Right cardiac atrium (tissue), 5 donors: ENCODE measurements at regions not wholly inside any gene's neighbourhood (a gene's known extent, or its start where the extent isn't known, plus 50 kb on each side); places are given as distances from the start of the nearest gene placed in this dataset.
"Not testable (repeated sequence)": the region's sequence is repeated elsewhere in the genome, so short reads cannot be mapped to it uniquely, and the experiment has no call there.

Experiments
- ATAC-seq, 2 donors: fragments of 200-7000 bp; cut with Tn5 transposase; one replicate each; pipeline versions ENCODE4 v1.8.0 to v1.9.1; 2020; ENCODE audit warnings: moderate library complexity in 2 of 2, mild to moderate bottlenecking in 1 of 2
- DNase-seq, 3 donors: peaks; one replicate each; pipeline ENCODE4 v3.0.0-alpha.2; 2020
- H3K27ac ChIP-seq: one replicate; pipeline ENCODE4 v1.5.1; 2013; ENCODE audit warnings: mild to moderate bottlenecking, low read length, control low read depth, moderate library complexity
- H3K27me3 ChIP-seq: one replicate; pipeline ENCODE4 v1.6.1; 2013; ENCODE audit not compliant: control insufficient read depth, insufficient read depth
- H3K4me1 ChIP-seq: one replicate; pipeline ENCODE4 v1.6.1; 2013; ENCODE audit warnings: low read length; ENCODE audit not compliant: control insufficient read depth, insufficient read depth
- H3K4me3 ChIP-seq: one replicate; pipeline ENCODE4 v1.5.1; 2013; ENCODE audit warnings: low read length, control low read depth
- H3K9me3 ChIP-seq: one replicate; pipeline ENCODE4 v1.6.1; 2013; ENCODE audit warnings: low read length; ENCODE audit not compliant: control insufficient read depth
- WGBS: extraction: QIAGEN DNeasy Blood & Tissue Kit; methylation state at CpG from one replicate; pipeline ENCODE4 v1.1.7; 2013; 5-methylcytosine and 5-hydroxymethylcytosine counted together
- intact Hi-C, 4 donors: fragments of 100-400 bp; cut with DNase I; formaldehyde crosslinking; loops; one replicate each; pipeline versions ENCODE4 v1.11.0 to v1.14.0; 2022 to 2023
- donor health status: healthy with polysubstance abuse.
- donor health status: DM: no; HTN: yes; CAD: no.
- donor health status: DM: no; HTN: no; CAD: no.
- donor health status: DM: no; HTN: yes; CAD: no; lungs with severe emphysema.
- donor health status: DM: yes; HTN: yes; CAD: no.

DNA sequence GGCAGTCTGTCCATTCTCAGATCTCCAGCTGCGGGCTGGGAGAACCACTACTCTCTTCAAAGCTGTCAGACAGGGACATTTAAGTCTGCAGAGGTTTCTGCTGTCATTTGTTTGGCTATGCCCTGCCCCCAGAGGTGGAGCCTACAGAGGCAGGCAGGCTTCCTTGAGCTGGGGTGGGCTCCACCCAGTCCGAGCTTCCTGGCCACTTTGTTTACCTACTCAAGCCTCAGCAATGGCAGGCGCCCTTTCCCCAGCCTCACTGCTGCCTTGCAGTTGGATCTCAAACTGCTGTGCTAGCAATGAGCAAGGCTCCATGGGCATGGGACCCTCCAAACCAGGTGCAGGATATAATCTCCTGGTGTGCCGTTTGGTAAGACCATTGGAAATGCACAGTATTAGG is 1154.5 kb upstream of the ACO1 start:
- intact Hi-C loops, H3K27me3 ChIP-seq, H3K4me1 ChIP-seq, H3K9me3 ChIP-seq, H3K27ac ChIP-seq, ATAC-seq, H3K4me3 ChIP-seq: not testable (repeated sequence)
- DNase-seq, result peak in 1 of 3 donors; percentile 5
- WGBS, result 80% methylated on average over 4 of the region's 4 CpGs

DNA sequence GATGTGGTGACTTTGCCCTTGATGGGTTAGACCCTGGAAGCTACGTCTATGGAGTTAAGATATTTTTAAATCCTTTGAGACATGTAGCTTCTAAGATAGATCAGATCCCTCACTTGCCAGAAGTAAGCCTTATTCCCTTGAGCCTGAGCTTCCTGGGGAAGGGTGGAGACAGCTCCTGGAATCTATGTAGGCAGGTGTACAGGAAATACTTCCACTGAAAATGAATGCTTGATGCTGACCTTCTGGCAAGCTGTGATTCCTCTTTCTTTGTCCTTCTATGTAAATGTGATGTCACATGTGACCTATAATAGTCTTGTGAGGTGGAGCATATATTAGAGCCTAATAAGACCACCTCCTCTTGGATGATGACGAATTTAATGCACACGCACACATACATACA is 1152.0 kb upstream of the ACO1 start:
- intact Hi-C loops, result no loop called here
- 67% methylated on average over 3 of the region's 3 CpGs for WGBS
- ATAC-seq, result no peak
- no peak for DNase-seq
- no peak overlapping the region for H3K4me3 ChIP-seq
- H3K27me3 ChIP-seq, result no peaks in the 10 kb centered on the region
- no peaks in the 10 kb centered on the region for H3K9me3 ChIP-seq
- no peak overlapping the region for H3K27ac ChIP-seq
- no peaks in the 10 kb centered on the region for H3K4me1 ChIP-seq

DNA sequence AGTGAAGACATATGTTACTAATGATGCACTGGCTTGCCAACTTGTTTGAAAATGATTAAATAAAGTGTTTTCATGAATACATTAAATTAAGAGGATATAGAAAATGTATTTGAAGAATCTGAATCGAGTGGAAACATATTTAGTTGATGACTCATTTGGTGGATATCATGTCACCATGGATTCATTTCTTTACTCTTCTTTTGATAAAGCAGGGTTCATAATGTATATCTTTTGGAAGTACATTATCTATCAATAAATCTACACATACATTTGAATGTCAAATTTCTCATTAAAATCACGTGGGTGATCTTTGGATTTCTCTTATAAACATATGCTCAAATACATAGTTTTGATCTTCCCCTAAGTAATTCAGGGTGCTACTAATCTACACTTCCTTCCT is 1148.1 kb upstream of the ACO1 start:
- Histone ChIP-seq H3K27ac (no peak overlapping the region), H3K4me1 (no peaks in the 10 kb centered on the region), H3K9me3 (no peaks in the 10 kb centered on the region), H3K4me3 (no peak overlapping the region), H3K27me3 (no peaks in the 10 kb centered on the region)
- 27% methylated on average over 2 of the region's 2 CpGs for WGBS
- intact Hi-C loops, result no loop called here
- ATAC-seq (no peak), DNase-seq (no peak)

DNA sequence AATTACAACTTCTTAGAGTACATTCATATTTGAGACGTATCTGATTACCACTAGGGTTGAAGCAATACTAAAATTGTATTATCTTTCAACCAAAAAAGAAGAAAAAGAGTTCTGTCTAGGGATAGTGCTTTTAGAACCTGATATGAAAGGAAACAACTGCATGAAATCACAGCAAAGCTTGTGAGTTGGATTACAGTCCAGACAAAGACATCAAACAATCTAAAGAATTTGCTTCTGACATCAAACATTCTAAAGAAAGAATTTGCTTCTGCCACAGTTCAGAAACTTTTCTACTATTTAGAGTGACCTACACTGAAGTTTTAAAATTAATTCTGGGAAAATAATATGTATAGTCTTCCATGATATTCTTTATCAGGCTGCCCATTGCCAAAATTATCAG is 1141.1 kb upstream of the ACO1 start:
- DNase-seq (no peak), ATAC-seq (no peak)
- intact Hi-C loops, result no loop called here
- Histone ChIP-seq H3K4me3 (no peak overlapping the region), H3K27me3 (no peaks in the 10 kb centered on the region), H3K27ac (no peak overlapping the region), H3K4me1 (no peaks in the 10 kb centered on the region), H3K9me3 (no peaks in the 10 kb centered on the region)
- 53% methylated on average over 1 of the region's 1 CpG for WGBS

DNA sequence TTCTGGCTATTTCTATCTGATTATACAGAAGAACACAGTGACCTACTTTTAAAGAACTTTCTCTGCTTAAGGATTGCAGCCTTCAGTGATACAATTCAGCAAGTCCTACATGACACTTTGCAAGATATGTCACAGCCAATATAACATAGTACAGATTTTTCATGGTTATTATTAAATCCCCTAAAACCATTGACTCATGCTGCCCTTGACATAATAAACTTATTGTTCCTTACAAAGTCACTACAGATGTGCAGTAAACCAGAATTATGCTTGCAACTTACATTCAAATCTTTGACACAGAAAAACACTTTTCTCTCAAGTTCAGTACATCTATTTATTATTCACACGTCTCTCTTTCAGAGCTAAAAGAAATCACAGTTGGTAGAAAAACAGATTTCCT is 1136.3 kb upstream of the ACO1 start:
- 56% methylated on average over 1 of the region's 1 CpG for WGBS
- intact Hi-C loops, result no loop called here
- ATAC-seq (no peak), DNase-seq (no peak)
- Histone ChIP-seq H3K9me3 (no peaks in the 10 kb centered on the region), H3K4me1 (no peaks in the 10 kb centered on the region), H3K27me3 (no peaks in the 10 kb centered on the region), H3K27ac (no peak overlapping the region), H3K4me3 (no peak overlapping the region)

DNA sequence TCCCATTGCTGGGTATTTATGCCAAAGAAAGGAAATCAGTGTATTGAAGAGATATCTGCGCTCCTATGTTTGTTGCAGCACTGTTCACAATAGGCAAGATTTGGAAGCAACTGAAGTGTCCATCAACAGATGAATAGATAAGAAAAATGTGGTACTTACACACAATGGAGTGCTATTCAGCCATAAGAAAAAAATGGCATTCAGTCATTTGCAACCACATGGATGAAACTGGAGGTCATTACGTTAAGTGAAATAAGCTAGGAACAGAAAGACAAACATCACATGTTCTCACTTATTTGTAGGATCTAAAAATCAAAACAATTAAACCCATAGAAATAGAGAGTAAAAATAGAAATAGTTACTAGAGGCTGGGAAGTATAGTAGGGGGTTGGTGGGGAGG is 1133.1 kb upstream of the ACO1 start:
- intact Hi-C loops, result no loop called here

DNA sequence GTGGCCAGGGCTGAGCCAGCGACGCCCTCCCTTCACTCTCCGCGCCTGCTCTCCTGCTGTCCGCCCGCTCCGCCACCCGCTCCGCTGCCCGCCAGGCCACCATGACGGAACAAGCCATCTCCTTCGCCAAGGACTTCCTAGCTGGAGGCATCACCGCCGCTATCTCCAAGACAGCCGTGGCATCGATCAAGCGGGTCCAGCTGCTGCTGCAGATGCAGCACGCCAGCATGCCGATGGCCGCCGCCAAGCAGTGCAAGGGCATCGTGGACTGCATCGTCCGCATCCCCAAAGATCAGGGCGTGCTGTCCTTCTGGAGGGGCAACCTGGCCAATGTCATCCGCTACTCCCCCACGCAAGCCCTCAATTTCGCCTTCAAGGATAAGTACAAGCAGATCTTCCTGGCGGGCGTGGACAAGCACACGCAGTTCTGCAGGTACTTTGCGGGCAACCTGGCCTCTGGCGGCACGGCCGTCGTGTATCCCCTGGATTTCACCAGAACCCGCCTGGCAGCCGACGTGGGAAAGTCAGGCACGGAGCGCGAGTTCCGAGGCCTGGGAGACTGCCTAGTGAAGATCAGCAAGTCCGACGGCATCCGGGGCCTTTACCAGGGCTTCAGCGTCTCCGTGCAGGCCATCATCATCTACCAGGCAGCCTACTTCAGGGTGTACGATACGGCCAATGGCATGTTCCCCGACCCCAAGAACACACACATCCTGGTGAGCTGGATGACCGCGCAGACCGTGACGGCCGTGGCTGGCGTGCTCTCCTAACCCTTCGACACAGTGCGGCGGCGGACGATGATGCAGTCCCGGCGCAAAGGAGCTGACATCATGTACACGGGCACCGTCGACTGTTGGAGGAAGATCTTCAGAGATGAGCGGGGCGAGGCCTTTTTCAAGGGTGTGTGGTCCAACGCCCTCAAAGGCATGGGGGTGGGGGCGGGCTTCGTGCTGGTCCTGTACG is 1130.4 kb upstream of the ACO1 start:
- DNase-seq, result peak in 1 of 3 donors; percentile 35
- 97% methylated on average over 73 of the region's 73 CpGs for WGBS
- intact Hi-C loops, result no loop called here
- H3K4me1 ChIP-seq, result no peaks in the 10 kb centered on the region
- no peak overlapping the region for H3K4me3 ChIP-seq
- no peak overlapping the region for H3K27ac ChIP-seq
- no peak for ATAC-seq
- H3K9me3 ChIP-seq, result no peaks in the 10 kb centered on the region
- no peaks in the 10 kb centered on the region for H3K27me3 ChIP-seq

More for the DNA sequence above, 1133.1 kb upstream of the ACO1 start:
- no peak overlapping the region for H3K4me3 ChIP-seq
- 93% methylated on average over 2 of the region's 2 CpGs for WGBS
- no peak overlapping the region for H3K27ac ChIP-seq
- no peaks in the 10 kb centered on the region for H3K9me3 ChIP-seq
- ATAC-seq, result no peak
- DNase-seq, result no peak
- no peaks in the 10 kb centered on the region for H3K27me3 ChIP-seq
- H3K4me1 ChIP-seq, result no peaks in the 10 kb centered on the region

DNA sequence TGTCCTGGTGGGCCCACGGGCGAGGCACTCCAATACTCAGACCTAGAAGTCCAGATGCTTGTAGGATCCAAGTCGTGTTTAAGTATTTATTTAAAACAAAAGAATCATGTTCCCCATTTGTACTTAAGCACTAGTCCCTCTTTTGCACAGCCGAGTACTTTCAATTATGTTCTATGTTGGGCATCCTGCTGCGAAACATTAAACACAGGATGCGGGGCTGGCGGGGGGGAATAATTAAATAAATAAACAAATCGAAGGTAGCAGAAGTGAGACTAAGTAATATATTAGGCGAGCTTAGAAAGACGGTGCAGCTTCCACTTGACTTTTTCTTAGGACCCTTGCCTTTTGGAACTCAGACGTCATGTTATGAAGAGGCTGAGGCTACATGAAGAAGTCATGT is 1129.2 kb upstream of the ACO1 start:
- WGBS, result 89% methylated on average over 11 of the region's 11 CpGs
- intact Hi-C loops, result no loop called here

DNA sequence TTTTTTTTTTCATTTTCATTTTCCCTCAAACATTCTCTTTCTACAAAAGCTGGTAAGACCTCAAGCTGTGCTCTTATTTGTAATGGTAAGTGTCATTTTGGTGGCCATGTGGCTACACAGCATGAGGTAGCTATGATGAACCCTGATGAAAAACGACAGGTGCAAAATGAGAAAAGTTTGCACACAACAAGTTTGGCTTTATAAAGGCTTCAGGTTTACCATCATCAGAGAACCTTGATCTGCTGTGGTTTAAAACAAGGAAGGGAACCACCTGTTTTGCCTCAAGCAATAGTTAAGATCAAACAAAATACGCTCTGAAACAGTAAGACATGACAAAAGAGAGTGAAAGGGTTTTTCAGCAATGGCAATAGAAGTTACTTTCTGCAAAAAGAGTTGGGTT is 1124.6 kb upstream of the ACO1 start:
- intact Hi-C loops, result loop anchor here in 1 of 4 donors (10.0 kb wide), 1 partner anchor 495 kb away; no protein-coding TSS in a partner anchor
- Histone ChIP-seq H3K9me3 (no peaks in the 10 kb centered on the region), H3K27me3 (no peaks in the 10 kb centered on the region), H3K4me3 (no peak overlapping the region), H3K4me1 (no peaks in the 10 kb centered on the region), H3K27ac (no peak overlapping the region)
- DNase-seq (no peak), ATAC-seq (no peak)
- WGBS, result 56% methylated on average over 2 of the region's 2 CpGs

More for the DNA sequence above, 1129.2 kb upstream of the ACO1 start:
- DNase-seq (no peak), ATAC-seq (no peak)
- no peaks in the 10 kb centered on the region for H3K27me3 ChIP-seq
- no peak overlapping the region for H3K27ac ChIP-seq
- no peaks in the 10 kb centered on the region for H3K9me3 ChIP-seq
- H3K4me3 ChIP-seq, result no peak overlapping the region
- no peaks in the 10 kb centered on the region for H3K4me1 ChIP-seq

DNA sequence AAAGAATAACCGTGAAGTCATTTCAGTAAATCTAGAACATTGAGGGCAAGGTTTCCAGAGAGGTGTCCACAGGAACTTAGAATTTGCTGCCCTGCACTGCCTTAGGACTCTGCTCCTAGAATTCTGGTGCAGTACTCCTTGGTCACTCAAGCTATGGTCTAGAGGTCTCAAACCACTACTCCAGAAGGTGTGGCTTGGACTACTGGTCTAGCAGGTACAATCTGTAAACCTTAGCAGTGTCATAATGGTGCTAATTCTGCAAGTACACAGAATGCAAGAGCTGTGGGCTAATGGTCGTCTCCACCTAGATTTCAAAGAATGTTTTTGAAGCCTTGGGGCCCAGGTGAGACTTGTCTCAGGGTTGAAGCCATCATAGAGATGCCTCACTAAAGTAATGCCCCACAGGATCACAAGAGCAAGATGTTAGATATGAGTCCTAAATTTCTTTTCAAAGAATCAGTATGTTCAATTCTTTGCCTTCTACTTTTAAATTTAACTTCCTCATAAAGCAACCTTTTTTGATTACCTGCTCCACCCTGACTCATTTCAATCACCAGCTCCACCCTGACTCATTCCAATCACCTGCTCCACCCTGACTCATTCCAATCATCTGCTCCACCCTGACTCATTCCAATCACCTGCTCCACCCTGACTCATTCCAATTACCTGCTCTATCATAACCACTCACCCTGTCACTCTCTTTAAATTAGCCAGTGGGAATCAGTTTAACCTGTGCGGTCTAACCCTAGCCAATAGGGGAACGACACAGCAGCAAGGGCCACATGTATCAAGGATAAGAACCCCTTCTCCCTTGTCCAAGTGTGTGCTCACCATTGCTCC is 1111.8 kb upstream of the ACO1 start:
- no peak for ATAC-seq
- DNase-seq, result no peak
- Histone ChIP-seq H3K4me1 (no peaks in the 10 kb centered on the region), H3K27ac (no peak overlapping the region), H3K4me3 (no peak overlapping the region), H3K9me3 (no peaks in the 10 kb centered on the region), H3K27me3 (no peaks in the 10 kb centered on the region)
- 68% methylated on average over 4 of the region's 4 CpGs for WGBS
- intact Hi-C loops, result no loop called here

DNA sequence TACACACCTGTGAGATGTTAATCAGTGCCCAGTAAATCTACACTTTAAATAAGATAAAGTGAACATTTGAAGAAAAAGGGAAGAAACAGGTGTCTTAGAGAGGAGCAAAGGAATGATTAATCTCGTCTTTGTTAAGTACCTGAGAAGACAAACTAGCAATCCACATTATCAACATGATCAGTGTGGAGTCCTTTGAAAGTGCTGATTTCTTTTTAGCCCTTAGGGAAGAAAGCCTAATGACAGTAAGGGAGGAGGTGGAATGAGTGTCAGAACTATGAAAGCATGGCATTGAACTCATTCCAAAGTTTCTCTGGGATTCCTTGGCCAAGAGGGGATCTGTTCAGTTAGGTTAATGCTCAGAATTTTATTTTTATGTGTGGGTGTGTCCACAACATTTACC is 1109.0 kb upstream of the ACO1 start:
- Histone ChIP-seq H3K27me3 (no peaks in the 10 kb centered on the region), H3K9me3 (no peaks in the 10 kb centered on the region), H3K4me3 (no peak overlapping the region), H3K4me1 (no peaks in the 10 kb centered on the region), H3K27ac (no peak overlapping the region)
- WGBS, result 51% methylated on average over 1 of the region's 1 CpG
- DNase-seq, result no peak
- ATAC-seq, result no peak
- intact Hi-C loops, result no loop called here
